ENCODE measurements at regions not wholly inside any gene's neighbourhood (a gene's known extent, or its start where the extent isn't known, plus 50 kb on each side); places are given as distances from the start of the nearest gene placed in this dataset.

DNA sequence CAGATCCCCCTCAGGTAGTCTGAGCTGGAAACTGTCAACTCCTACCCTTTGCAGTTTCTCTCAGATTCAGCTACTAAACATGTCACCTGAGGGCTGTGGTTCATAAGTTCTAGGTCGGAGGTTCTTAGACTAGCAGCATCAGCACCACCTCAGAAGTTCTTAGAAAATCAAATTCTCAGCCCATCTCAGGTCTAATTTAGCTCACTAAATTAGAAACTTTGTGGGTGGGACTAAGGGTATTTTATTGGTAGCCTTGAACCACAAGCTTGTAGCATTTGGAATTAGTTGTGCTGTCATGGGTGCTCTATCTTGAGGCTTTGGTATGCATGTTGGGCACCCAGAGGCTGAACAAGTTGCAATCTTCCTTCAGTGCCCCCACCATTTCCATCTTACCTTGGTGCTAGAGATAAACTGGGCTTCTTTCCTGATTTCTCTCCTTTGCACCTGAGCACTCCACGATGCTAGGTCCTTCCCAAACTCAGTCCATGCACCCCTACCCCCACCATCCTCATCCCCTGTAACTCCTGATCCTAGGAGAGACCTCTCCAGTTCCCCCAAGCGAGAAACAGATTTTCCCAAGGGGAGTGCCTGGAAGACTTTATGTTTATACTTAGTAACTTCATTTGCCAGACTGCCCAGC lies 54.2 kb downstream of the S1PR1 start:
- no peak for DNase-seq

DNA sequence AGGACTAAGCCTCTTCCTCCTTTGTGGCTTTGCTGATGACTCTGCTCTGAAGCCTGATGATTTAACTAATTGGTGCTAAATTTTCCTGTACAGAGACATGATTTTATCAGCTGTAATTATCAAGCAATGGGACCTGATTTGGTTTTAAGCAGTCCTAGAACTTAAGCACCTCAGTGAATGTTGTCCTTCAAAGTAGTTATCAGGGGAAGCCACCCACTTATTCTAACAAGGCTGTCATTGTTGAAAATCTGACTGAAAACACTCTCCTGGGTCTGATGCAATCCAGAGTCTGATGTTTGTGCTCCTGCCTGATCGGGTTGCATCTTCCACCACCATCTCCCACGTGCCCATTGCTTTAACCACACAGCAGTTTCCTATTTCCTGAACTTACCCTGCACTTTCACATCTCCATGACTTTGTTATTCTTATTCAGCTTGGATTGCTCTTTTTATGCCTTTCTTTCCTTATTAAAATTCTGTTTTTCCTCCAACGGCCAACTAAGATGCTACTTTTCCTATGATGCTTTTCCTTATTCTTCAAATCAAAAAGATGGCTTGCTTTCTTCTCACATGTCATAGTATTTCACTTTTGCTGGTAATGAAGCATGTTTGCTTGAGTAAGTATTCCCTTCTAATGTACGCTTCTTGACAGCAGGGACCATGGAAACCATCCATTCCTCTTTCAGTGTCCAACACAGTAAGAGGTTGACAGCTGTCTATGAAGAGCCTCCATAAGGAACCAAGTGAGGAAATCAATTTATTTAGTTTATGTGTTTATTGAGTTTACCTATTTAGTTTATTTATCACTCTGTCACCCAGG lies 55.0 kb downstream of the S1PR1 start:
- DNase-seq = no peak

DNA sequence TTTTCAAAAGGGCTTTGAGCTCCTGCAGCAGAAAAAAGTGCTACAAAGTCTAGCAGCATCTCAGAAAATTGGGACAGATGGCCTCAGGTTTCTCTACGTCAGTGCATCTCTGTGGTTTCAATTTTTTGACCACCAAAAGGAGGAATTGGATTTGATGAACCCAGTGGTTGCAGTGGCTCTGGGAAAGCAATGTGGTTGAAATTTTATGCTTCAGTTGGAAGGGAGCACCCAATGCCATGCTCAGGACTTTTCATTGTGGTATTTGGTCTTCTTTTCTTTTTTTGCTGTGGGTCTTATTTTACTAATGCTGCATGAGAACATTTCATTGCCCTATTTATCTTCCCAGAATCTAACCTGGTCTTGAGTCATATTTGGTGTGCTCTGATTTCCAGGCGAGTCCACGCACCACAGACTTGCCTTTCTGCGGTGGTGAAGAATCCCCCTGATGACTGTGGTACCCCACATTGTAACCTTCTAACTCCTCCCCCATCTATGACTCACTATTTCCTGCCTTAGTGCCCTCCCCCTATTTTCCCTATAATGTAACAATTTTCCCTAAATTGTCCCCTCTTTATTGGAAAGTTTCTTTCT lies 56.7 kb downstream of the S1PR1 start:
- DNase-seq = peak; percentile 44

DNA sequence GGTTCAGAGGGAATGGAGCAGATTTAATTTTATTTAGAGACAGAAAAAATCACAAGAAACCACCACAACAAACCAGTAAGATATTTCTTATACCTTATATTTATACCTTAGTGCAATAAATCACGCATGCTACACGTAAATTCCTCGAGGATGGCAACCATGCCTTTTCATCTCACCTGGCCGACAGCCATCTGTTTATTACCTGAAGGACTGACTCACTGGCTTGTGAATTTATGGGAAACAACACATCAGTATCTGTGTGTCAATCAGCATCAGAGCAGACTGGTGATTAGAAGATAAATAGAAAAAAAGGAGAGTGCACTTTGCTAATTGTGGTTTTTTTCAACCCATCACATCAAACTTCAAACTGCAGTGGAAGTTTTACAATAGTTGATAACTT lies 58.4 kb downstream of the S1PR1 start:
- DNase-seq = no peak

DNA sequence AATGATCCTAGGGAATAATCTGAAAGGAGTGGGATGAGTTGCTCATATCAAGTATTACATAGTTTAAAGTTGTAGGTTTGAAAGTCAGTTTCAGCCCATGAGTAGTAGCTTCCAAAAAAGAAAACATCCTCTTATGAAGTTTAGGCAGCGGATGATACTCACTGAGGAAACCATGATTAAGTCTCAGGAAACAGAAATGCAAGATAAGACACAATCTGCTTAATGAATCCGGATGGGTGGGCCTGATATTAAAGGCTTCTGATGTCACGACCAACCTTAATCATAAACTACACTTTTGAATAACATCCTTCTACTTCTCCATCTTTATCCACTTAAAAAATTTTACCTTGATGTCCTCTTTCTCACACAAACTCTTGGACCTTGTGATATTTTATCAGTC lies 61.8 kb downstream of the S1PR1 start:
- no peak for DNase-seq

DNA sequence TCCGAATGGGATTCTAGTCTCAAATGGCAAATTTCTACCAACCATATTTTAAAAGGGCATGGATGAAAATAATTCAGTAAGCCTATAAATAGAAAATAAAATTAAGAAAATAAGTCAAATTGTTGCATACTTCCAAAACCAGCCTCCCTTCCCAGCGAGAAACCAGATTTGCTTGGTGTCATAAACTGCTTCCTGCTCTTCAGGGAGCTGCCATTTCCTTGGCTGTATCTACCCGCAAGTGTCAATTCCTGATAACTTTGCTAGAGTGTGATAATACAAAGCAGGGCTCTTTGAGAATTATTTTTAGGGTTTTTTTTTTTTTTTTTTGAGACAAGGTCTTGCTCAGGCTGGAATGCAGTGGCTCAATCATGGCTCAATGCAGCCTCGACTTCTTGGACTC lies 62.3 kb downstream of the S1PR1 start:
- DNase-seq = no peak

DNA sequence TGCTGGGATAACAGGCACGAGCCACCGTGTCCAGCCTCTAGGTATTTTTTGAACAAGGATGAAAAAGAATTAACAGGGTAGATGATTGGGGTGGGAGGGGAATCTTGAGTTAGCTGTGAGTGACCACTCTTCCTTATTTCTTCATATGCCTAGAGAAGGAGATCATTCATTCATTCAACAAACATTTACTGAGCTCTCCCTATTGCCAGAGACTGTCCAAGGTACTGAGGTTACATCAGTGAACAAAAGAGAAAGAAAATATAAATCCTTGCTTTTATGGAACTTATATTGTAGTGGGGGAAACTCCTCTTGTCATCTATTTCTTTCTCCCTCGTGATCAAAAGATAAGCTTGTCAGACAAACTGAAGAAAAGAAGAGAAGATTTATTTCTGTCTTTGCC lies 62.9 kb downstream of the S1PR1 start:
- DNase-seq = no peak

DNA sequence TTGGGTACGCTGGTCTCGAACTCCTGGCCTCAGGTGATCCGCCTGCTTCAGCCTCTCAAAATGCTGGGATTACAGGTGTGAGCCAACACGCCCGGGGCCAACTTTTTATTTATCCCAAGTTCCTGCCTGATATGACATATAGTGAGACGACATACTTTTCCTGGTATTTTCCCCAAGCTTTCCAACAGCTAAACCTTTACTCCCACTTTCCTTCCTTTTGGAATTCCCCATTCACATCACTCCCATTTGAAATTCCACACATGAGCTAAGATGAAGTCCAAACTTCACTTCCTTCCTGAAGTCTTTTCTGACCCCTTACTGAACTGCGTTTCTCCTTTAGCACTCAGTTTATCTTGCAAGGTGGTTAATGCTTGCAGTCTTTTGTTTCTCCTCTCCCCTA lies 64.1 kb downstream of the S1PR1 start:
- no peak for DNase-seq

DNA sequence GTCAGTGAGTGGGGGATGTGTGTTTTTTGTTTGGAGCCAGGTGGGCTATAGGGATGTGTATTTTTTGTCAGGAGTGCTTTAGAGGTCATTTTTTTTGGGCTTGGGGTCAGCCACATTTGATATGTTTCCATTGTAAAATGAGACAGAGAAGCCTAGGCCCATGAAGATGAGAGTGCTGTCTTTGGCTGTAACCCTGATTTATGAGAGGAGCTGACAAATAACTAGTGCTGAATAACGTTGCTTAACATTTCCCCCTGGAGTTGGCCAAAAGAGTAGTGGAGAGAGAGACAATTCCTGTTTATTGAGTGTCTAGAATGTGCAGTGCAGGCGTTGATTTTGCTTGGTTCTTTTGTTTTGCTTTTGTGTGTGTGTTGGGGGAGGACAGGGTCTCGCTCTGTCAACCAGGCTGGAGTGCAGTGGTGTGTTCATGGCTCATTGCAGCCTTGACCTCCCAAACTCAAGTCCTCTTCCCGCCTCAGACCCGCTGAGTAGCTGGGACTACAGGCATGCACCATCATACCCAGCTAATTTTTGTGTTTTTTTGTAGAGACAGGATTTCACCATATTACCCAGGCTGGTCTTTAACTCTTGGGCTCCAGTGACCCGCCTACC lies 64.7 kb downstream of the S1PR1 start:
- no peak for DNase-seq

DNA sequence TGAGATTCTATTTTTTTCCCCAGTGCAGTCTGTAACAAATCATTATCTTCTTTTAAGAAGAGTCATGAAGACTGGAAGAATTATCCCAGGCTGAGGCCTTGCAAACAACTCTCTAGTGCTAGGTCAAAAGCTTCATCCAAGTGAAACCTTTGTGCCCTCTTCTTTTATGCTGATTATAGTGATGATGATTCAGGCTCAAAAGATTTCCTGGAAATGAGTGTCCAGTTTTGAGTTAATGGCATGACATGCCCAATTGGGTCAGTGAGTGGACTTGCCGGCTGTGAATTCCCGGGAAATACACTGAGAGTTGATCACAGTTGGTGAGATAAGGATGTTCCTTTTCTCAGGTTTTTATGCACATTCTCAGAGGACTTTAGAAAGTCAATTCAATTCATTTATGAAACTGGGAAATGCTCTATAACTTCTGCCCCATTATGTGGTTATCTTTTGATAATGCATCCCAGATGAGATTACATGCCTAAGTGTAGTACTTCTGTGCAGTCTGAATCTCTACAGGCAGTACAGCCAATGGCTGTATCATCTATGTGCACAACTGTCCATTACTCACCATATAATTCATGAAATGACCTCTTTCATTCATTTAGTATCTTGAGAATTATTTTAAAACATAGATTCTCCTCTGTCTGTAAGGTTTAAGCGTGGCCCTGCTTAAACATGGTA lies 66.2 kb downstream of the S1PR1 start:
- DNase-seq = no peak

DNA sequence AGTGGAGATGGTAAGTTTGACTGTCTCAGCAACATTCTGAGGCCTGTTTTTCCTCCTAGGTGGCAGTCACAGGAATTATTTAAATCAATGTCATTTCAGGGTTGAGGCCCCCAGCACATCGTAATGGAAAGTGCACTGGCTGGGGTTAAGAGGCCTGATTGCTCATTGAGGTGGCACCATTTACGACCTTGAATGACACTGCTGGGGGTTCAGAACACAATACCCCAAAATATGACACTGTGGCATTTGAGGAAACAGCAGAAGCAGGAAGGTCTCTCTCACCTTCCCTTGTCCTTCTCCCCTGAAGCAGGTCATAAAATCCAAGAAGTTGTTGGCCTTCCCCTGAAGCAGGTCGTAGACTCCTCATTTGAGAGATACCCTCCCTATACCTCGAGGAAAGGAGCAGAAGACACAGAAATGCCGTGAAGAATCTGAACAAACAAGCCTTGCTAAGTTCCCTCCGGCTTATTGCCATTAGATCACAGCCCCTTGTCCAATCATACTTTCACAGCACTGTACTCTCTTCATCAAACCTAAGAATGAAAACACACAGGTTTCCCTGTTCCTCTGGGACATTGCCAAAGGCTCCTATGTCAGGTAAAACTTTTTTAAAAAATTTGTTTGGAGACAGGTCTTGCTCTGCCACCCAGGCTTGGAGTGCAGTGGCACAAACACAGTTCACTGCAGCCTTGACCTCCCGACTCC lies 71.3 kb downstream of the S1PR1 start:
- DNase-seq = no peak

DNA sequence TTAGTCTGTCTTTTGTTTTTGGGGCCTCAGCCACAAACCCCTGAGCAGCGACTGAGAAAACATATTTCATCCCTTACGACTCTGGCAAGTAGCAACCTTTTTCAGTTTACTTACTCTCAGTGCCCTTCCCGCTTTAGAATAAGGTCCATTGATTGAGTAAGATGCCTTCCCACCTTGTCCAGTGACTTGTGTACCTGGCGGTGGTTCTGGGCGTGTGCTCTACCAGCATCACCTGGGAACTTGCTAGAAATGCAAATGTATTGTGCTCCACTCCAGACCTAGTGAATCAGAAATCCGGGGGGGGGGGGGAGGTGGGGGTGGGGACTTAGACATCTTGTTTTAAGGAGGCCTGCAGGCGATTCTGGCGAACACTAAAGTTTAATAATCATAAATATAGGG lies 72.1 kb downstream of the S1PR1 start:
- no peak for DNase-seq

DNA sequence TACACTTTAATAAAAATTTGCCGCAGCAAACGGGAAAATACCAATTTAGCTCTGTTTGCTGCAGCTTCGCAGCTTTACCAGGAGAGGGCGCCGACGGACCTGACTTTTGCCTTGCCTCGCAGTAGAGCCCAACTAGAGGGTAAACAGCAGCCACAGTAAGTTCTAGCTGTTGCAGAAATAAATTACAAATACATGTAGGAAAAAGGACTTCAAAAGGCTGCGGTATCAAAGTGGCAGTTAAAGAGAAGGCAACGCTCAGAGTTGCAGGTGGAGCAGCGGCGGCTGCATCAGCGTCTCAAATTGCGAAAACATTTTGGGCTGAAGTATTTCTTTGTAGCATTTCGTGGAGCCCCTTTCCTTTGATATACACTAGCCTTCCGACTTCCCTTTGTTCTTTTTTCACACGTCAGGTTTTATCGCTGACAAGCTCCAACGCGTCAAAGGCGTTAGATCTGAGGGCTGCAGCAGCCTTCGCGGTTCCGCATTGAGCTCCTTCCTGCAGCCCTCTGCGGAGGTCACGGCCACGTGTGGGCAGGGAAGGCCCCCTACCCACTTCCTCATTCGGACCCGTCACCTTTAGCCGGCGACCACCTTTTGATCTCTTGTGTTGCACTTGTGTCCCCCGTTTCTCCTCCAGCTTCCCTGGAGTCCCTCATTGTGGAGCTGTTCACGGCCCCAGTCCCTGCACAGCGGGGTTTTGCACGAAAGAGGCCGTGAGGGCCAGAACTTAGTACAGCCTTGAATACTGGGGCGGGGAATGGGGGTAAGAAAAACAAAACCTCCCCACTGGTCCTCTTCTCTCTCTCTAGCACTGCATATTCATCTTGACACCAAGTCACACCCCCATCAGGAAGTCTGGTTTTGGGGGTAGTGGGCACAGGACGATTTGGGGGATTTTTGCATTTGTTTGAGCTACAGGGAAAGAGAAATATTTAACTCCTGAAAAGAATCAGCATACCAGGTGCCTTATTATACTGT lies 72.8 kb downstream of the S1PR1 start:
- DNase-seq = peak; percentile 75

DNA sequence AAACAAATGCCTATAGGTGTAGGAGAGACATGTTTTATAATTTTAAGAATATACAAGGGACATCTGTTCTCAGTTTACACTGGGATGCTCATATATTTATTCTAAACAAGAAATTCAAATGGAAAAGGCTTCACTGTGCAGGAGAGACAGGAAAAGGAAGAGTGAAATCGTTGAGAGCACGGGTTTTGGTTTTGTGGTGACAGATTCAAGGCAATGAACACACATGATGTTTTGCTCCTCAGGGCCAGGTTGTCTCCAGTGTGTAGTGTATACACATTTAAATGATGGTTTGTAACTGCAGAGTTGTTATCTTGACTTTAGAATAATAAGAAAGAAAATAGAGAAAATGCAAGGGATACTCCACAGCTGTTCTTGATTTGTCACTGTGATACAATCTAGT lies 73.7 kb downstream of the S1PR1 start:
- no peak for DNase-seq

DNA sequence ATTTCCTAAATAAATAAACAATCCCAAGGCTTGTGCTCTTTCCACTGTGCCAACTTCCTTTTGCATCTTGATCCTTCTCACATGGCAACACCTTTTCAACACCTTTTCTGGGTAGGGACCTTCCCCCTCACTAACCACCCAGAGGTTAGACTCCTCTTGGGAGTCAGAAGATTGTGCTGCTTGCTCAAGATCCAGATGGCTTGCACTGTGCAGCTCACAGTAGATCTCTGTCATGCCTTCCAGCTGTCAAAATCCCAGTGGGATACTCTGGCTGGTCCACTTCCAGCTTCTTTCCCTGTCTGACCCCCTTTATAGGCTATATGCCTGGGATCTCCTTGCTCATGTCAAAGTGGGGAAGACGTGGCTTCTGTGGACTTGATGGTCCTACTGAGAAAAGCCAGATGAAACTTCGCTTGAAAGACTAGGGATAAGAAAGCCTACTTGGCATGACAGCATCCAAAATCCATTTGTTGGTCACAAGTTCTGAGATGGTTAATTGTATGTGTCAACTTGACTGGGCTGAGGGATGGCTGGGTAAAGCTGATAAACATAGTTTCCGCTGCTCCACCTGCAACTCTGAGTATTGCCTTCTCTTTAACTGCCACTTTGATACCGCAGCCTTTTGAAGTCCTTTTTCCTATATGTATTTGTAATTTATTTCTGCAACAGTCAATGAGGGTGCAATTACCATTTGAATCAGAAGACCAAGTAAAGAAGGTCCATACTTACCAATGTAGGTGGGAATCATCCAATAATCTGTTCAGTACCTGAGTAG lies 74.5 kb downstream of the S1PR1 start:
- no peak for DNase-seq

DNA sequence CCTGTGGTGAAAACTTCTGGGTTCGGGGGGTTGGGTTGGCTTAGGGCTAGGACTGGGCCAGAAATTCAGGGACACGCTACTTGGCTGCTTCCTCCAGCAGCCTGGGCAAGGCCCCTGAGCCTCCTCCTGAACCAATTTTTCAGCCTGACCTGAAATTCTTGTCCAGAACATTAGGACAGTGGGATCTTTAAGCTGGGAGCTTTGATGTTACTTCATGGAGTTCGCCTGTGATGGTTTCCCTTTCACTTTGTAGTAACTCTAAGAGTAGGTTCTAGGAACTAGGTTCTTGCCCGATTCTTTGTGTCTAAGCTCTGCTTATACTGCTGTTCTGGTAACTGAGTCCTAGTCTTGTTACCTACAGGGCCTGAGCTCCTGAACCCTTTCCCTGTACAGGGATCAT lies 75.3 kb downstream of the S1PR1 start:
- no peak for DNase-seq

DNA sequence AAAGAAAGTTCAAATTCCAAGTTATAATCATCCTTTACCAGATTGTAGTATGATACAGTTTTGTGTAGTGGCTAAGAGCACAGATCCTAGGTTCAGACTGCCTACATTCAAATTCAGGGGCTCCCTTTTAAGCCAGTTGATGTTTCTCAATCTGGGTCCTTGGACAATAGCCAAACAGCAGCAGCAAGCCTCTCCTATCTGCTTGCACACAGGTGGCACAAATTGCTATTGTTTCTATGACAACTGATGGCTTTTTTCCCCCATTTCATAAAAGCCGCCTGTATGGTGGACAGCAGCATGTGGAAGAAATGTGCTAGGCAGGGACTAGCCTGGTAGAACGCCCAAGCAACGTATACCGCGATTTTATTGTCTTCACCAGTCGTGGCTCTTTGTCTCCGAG lies 76.5 kb downstream of the S1PR1 start:
- no peak for DNase-seq

DNA sequence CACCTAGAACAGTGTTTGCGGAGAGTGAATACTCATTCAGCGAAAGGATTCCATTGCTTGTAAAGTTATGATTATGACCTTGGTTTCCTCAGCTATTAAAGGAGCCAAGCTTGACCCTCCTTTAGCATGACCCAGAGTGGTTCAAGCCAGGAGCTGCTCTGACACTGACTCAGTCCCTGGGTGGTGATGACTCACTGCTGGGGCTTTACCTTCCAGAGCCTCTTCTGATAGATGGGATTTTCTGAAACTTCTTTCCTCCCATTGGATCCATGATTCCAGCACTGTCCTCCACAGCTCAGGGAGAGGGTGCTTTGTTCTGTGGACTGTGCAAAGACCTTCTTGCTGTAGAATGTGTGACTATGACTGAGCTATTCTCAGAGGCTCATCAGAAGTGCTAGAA lies 77.4 kb downstream of the S1PR1 start:
- DNase-seq = no peak

DNA sequence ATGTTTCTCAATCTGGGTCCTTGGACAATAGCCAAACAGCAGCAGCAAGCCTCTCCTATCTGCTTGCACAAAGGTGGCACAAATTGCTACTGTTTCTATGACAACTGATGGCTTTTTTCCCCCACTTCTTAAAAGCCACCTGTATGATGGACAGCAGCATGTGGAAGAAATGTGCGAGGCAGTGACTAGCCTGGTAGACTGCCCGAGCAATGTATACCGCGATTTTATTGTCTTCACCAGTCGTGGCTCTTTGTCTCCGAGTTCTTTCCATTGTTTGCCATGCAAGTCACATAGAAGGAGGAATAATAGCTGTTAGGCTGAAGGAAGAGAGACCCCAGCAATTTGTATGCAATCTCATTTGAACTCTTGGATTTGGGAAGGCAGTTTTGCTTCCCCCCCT lies 79.4 kb downstream of the S1PR1 start:
- no peak for DNase-seq

DNA sequence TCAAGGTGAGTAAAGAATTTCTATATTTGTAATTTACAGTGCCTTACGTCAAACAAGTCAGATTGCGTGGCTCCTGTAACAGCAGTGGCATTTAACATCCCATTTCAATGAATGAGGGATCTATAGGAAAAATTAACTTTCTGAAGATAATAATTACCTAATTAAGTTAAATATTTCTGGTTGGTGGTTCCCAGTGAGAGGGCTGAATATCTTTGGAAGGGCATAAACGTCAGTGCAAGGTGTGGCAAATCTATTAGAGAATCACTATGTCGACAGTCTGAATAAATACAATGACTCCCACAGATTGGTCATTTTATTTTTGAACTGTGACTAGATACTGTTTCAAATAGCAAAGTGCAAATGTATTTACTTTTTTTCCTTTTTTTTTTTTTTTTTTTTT lies 80.0 kb downstream of the S1PR1 start:
- DNase-seq = no peak

DNA sequence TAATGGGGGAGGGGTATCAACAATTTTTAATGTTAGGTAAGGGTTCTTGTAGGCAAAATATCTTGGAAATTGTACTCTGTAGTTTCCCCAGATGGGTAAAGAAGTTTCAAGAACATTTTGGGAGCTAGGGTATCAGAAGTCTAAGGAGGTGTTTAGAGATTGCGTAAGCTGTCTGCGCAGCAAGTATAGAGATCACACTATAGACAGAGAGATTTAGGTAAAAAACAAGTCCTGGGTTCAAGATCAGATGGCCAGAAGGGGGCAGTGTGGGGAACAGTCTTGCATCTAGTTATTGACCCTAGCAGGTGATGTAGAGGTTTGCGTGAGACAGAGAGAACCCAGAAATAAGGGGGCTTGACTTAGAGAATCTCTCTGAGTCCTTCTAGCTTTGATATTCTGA lies 80.8 kb downstream of the S1PR1 start:
- no peak for DNase-seq
